ENCODE measurements at regions not wholly inside any gene's neighbourhood (a gene's known extent, or its start where the extent isn't known, plus 50 kb on each side); places are given as distances from the start of the nearest gene placed in this dataset.

GRCh38 chr13:103941506-103942140 lies 875.4 kb upstream of the SLC10A2 start:
- peaks cover 6% of the 10 kb centered on the region for H3K9me3 Mint-ChIP-seq (ENCODE audit: low read depth)
- H3K36me3 Mint-ChIP-seq (ENCODE audit: low read depth) = no peaks in the 10 kb centered on the region

DNA sequence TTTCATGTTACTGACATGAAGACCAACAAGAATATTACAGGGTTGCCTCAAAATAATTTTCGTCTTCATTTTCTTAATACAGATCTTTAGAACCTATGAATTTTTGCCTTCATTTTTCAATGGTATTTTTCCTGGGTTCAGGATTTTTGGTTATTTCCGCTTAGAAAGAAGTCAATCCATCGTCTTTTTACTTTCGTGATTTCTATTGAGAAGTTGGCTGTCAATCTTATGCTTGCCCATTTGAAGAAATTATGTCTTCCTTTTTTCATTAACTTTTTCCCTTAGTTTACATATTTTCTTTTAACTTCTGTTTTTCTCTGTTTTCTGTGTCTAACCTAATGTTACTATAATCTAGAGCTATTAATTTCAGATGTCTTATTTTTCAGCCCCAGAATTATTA lies 868.9 kb upstream of the SLC10A2 start:
- no peak for DNase-seq (ENCODE audit: low spot score)
- Mint-ChIP-seq H3K9me3 (ENCODE audit: low read depth) (peaks cover 23% of the 10 kb centered on the region), H3K4me3 (ENCODE audit: unreplicated experiment) (no peak overlapping the region), H3K36me3 (ENCODE audit: low read depth) (peaks cover 3% of the 10 kb centered on the region), H3K4me1 (ENCODE audit: low read depth) (no peaks in the 10 kb centered on the region), H3K27me3 (ENCODE audit: low read depth) (no peaks in the 10 kb centered on the region), H3K27ac (ENCODE audit: unreplicated experiment) (no peak overlapping the region)
- TF ChIP-seq, protein P1, sequence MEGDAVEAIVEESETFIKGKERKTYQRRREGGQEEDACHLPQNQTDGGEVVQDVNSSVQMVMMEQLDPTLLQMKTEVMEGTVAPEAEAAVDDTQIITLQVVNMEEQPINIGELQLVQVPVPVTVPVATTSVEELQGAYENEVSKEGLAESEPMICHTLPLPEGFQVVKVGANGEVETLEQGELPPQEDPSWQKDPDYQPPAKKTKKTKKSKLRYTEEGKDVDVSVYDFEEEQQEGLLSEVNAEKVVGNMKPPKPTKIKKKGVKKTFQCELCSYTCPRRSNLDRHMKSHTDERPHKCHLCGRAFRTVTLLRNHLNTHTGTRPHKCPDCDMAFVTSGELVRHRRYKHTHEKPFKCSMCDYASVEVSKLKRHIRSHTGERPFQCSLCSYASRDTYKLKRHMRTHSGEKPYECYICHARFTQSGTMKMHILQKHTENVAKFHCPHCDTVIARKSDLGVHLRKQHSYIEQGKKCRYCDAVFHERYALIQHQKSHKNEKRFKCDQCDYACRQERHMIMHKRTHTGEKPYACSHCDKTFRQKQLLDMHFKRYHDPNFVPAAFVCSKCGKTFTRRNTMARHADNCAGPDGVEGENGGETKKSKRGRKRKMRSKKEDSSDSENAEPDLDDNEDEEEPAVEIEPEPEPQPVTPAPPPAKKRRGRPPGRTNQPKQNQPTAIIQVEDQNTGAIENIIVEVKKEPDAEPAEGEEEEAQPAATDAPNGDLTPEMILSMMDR (IDR thresholded peaks at IDR 0.05) = no peak

More at GRCh38 chr13:103941506-103942140, 875.4 kb upstream of the SLC10A2 start:
- Mint-ChIP-seq H3K4me3 (ENCODE audit: unreplicated experiment) (no peak overlapping the region), H3K4me1 (ENCODE audit: low read depth) (peaks cover 4% of the 10 kb centered on the region), H3K27ac (ENCODE audit: unreplicated experiment) (no peak overlapping the region), H3K27me3 (ENCODE audit: low read depth) (no peaks in the 10 kb centered on the region)
- TF ChIP-seq, protein P1 (IDR thresholded peaks at IDR 0.05) = no peak
- no peak for DNase-seq (ENCODE audit: low spot score)

GRCh38 chr13:103931885-103932284 lies 865.7 kb upstream of the SLC10A2 start:
- DNase-seq (ENCODE audit: low spot score) = no peak
- Mint-ChIP-seq H3K36me3 (ENCODE audit: low read depth) (peaks cover 3% of the 10 kb centered on the region), H3K9me3 (ENCODE audit: low read depth) (peaks cover 23% of the 10 kb centered on the region), H3K4me1 (ENCODE audit: low read depth) (no peaks in the 10 kb centered on the region), H3K4me3 (ENCODE audit: unreplicated experiment) (no peak overlapping the region), H3K27me3 (ENCODE audit: low read depth) (no peaks in the 10 kb centered on the region), H3K27ac (ENCODE audit: unreplicated experiment) (no peak overlapping the region)
- TF ChIP-seq, protein P1 (IDR thresholded peaks at IDR 0.05) = no peak

- peaks cover 21% of the 10 kb centered on the region for H3K9me3 Mint-ChIP-seq (ENCODE audit: low read depth)
- no peak overlapping the region for H3K27ac Mint-ChIP-seq (ENCODE audit: unreplicated experiment)
- no peak overlapping the region for H3K4me3 Mint-ChIP-seq (ENCODE audit: unreplicated experiment)
- no peaks in the 10 kb centered on the region for H3K4me1 Mint-ChIP-seq (ENCODE audit: low read depth)
- DNase-seq (ENCODE audit: low spot score) = no peak
- no peaks in the 10 kb centered on the region for H3K27me3 Mint-ChIP-seq (ENCODE audit: low read depth)
- TF ChIP-seq, protein P1 (IDR thresholded peaks at IDR 0.05) = no peak
- H3K36me3 Mint-ChIP-seq (ENCODE audit: low read depth) = peaks cover 3% of the 10 kb centered on the region
These were observed 865.2 kb upstream of the SLC10A2 start for GRCh38 chr13:103931331-103931845.

GRCh38 chr13:103926118-103926517 lies 859.9 kb upstream of the SLC10A2 start:
- no peak for DNase-seq (ENCODE audit: low spot score)
- Mint-ChIP-seq H3K27me3 (ENCODE audit: low read depth) (no peaks in the 10 kb centered on the region), H3K36me3 (ENCODE audit: low read depth) (no peaks in the 10 kb centered on the region), H3K4me3 (ENCODE audit: unreplicated experiment) (no peak overlapping the region), H3K27ac (ENCODE audit: unreplicated experiment) (no peak overlapping the region), H3K9me3 (ENCODE audit: low read depth) (peaks cover 6% of the 10 kb centered on the region), H3K4me1 (ENCODE audit: low read depth) (no peaks in the 10 kb centered on the region)
- TF ChIP-seq, protein P1 (IDR thresholded peaks at IDR 0.05) = no peak

Data from chondrocyte (in vitro differentiated cells).